Islet of Langerhans (tissue), 1 donor: ENCODE measurements at regions not wholly inside any gene's neighbourhood (a gene's known extent, or its start where the extent isn't known, plus 50 kb on each side); places are given as distances from the start of the nearest gene placed in this dataset.

ENCODE experiments used
- FAIRE-seq: peaks from one replicate; lab custom pipeline; 2011; peaks lifted over from hg19 to GRCh38; lab: Jason Lieb, UNC

DNA sequence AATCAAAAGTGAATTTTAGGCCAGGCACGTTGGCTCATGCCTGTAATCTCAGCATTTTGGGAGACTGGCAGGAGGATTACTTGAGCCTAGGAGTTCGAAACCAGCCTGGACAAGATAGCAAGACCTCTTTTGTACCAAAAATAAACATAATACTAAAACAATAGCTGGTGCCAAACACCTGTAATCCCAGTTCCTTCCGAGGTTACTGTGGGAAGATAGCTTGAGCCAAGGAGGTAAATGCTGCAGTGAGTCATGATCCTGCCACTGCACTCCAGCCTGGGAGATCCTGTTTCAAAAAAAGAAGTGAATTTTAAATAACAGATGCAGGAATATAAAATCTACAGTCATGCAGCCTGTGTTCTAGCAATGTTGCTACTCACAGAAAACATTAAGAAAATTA lies 488.3 kb downstream of the PPARGC1A start:
- FAIRE-seq, result no peak

DNA sequence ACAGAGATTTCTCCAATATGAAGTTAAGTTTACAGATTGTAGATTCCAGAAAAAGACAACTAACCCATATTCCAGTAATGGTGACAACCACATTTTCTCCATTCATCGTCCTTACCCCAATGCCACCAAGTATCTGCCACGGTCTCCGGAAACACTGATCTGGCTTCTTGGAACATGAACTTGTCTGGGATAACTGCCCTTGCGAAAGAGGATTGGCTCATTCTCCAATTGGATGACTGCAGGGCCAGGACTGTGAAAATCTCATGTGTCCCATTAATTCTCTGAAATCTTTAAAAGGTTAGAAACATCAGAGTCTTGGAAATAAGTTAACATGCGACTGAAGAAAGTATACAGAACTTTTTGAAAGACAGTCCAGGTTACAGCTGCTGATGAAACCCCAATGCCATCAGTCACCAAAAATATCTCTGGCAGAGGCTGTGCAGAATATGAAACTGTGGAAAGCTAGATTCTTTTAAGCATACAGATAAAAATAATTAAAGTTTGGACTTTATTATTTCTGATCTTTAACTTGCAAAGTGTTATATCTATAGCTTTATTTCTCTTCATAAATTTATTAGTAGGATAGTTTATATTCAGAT lies 496.9 kb downstream of the PPARGC1A start:
- FAIRE-seq, result no peak

DNA sequence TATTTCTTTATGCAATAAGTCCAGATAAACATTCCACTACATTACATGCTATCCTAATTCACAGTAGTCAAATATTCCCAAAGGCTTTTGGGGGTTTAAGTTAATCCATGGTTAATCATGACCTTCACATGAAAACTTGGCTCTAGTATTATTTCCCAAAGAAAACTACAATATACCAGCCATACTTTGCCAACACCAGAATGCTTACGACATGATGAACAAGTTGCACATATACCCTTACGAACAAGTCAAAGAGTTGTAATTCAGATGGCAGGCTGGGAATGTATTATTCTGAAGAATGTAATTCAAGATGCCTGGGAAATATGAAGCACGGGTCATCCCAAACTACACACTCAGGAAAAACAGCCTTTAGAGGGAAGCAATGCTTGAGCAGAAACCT lies 499.6 kb downstream of the PPARGC1A start:
- FAIRE-seq, result no peak

DNA sequence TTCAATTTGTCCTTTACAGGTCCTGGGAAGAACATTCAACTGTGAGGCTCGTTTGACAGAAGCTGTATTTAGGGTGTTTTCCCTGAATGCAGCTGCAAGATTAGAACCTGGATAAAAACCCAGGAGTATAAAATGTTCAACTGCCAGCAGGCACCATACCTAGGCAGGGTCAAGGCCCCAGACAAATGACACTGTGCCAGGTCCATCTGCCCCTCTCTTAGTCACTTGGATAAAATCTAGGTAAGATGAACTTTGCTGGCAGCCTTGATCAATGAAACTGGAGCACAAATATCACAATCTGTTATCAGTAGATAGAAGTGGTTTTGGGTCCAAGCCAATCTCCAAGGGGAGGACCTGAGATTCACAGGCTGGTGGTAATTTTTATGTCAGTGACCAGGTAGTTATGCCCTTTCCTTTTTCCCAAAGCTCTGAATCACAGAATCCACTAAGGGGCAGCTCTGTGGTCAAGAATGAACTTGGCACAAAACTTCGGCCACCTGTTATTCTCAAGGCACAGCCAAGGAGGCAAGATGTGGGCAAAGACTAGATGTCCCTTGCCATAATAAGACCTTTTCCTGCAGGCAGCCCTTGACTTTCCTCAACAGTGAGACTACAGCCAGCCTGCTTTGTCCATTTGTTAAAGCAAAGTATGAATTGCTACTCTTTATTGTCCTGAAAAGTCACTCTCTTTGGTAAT lies 501.0 kb downstream of the PPARGC1A start:
- FAIRE-seq, result no peak

DNA sequence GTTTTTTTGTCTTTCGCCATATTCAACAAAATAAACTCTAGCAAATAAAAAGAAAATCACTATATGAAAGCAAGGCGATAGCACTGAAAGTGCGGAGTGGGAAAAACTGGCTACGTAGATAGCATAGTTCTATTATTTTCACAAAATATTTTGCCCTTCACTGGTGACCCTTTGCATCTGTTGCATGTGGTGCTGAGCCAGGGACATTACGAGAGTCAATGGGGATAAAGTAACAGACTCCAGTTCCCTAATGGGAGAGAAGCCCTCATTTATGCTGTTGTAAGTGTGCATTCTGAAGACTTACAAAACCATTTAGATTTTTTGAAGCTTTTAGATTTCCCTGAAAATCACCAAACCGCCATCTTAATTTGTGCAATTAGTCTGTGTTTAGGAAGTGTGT lies 501.6 kb downstream of the PPARGC1A start:
- no peak for FAIRE-seq

DNA sequence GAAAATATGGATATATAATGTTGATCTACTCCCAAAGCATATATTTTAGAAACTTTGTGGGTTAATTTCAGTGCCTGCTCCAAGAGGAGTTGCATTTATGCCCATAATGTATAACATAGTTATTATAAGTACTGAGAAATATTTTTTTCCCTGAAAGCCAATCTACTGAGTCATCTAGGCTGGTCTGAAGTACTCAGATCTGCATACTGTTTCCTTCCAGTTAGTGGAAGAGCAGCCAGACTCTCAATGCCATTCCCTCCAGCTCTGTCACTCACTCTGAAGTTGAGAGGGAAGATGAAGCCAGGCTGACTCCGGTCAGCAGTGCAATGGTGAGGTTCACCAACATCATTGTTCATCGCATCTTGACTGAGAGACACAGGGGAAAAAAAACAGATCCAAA lies 505.1 kb downstream of the PPARGC1A start:
- FAIRE-seq, result no peak

DNA sequence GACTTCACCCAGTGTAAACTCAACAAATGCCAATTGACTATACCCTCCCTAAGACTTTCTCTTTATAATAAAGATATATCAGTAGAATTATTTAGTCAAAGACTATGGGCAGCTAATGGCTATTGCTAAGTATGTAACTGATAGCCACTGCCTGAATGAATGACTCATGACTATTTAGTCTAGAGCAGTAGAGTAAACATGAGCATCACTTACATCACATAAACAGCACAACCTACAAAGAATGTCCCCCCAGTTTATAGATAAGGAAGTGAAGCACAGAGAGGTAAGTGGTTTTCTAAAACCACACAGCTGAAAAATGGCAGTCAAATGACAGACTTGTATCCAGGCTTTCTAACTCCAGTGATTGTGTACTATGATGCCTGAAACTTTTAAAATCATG lies 507.0 kb downstream of the PPARGC1A start:
- FAIRE-seq, result no peak

DNA sequence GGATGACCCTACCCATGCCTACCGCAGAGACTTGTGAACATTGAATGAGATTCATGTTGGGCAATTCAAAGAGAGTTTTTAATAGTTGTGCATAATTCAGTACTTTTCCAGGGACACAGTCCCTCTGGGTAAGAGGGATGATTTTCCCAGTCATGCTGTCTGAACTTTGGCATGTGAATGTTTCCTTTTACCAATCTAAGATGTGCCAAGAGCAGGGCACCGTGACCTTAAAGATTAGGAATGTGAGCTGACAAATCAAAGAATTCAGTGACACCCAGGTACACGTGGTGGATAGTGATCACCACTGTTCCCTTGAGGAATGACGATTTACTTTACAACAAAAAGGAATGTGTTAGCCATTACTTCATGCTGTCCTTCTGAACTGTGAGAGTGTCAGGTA lies 515.6 kb downstream of the PPARGC1A start:
- no peak for FAIRE-seq

DNA sequence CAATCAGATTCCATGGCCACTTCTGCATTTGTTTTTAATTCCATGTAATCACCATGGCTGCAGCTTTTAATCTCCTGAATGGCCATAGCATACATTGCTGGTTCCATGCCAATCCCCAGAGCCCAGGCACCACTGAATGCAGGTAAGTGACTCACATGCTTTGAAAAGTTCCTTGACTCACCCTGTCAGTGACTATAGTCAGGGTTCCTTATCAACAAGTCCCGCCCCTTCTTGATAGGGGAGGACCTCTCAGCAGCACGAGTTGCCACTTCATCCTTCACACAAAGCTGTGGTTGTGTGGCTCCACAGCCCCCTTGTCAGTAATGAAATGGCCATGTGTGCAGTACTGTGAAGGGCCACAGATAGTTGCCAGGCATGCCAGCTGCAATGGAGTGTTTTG lies 516.6 kb downstream of the PPARGC1A start:
- no peak for FAIRE-seq

DNA sequence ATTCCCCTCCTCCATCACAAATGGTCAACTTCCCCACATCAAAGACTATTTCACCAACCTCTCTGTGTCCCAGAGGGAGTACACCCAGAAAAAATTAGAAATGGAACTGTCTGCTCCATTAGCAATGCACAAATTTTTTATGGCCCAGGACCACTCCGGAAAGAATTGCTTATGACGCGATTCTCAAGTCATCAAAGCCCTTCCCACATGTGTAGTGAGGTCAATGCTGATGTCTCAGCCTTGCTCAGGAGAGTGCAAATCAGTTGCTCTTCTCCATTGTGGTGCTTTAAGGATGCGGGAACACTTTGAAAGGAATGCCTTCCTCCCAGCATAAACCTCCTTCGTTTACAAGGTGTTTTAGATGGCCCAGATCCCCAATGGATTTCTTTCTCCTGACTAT lies 518.3 kb downstream of the PPARGC1A start:
- FAIRE-seq, result no peak

DNA sequence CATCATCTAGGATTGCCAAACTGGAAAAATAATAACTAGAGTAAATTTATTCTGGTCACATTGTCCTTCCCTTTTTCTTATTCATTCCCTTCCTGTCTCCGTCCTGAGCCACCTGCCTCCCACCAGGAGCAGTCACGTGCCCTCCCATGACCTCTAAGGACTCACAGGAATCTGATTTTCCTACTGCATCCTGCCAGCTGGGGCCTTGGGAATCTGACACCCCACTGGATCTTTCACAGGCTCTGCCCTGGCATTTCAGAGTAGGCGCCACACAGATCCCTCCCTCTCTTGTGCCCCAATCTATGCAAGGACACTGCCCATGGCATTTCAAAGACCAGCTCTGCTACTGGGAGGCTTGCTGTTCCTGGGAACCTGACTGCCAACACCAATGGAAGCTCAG lies 520.5 kb downstream of the PPARGC1A start:
- FAIRE-seq, result no peak

DNA sequence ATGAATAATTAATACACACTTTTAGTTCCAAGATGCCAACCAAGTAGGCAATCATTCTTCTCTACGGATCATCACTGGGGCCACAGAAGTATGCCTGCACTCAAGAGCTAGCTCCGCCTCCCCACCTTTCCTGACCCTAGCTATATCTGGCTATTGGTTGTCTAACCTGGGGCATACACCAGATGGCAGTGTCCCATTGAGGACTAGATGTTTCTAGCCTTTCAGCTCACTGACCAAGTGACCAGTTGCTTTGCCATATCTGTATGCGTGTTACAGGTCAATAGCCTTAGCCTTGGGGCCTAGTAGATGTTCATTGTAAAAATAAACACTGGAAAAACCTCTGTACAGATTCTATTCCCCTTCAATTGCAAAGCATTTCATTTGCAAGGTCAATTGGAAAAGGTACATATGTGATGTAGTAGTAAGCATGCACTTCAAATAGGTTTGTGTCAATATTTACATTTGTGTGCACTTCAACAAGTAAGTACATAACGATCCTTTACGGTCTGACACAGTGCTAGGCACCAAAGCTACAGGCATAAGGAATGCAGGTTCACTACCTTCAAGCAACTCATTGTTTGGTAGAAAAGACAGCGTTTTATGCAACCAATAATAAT lies 521.7 kb downstream of the PPARGC1A start:
- FAIRE-seq, result no peak

DNA sequence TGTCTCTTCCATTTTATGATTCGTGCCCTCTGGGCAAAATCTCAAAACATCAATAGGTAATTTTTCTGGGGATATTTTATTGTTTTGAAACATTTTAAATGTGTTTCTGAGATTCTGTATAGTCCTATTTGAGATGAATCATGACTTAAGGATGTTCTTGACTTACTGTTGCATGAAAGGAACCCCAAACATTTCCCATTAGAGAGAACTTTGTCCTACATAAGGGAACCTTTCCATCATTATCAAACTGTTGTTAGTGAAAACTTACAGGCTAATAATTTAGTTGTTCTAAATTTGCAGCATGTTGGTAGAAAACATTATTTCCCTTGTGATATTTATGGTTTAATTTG lies 523.3 kb downstream of the PPARGC1A start:
- FAIRE-seq, result no peak

DNA sequence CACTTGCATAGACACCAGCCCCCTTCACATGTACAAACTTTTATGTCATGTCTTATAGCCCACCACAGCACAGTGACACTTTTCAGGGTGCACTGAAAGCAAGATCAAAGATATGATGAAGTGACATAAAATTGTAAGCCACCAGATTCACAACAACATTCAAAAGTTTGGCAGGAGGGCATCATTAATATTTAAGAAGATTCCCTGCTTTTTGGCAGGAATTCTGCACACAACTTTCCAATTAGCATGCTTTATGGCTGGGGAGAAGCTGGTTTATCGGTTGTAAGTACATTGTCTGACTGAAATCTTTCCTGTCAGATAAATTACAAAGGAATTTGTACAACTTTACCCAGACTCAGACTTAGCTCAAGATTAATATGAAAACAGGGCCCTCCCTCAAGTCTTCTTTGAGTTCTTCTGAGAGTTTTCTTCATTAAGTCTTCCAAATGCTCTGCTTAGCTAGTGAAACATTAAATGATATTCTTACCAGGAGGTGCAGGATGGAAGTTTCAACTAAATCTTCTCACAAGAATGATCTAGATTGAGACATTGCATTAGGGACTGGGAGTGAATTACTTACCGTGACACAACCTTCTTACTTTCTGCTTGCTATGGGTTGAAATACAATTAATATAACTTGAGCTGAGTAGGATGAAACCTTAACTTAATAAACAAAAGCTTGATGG lies 523.8 kb downstream of the PPARGC1A start:
- no peak for FAIRE-seq

DNA sequence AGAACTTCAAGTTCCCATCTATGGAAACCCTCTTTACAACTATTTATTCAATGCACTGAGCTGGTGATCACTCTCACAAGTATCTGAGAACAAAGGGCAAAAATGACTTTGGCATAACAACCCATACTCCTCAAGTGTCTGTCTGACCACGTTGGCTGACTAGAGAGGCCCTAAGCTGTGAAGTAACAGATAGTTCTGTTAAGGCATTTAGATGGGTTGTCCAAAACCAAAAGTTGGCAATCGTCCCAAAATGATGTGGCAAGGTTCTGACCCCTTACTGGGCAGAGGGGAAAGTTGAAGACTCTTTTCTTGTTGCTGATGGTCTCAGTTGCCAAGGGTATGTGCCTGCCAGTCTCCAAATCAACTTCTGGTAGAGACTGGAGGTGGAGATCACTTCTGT lies 524.8 kb downstream of the PPARGC1A start:
- no peak for FAIRE-seq

DNA sequence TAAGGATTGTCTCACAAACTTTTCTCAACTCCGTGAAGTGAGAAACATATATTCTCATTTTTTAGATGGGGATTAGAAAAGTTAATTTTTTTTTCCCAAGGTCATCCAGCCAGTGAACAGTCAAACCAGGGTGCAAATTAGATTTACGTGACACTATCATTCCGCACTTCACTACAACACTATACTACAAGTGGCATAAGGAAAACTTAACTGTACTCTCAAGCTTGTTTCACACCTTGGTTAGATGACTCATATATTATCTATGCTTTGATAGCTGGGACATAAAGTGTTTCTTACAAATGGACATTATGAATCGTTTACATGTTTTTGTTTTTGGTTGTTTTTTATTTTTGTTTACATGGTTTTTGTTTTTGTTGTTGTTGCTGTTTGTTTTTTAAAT lies 525.7 kb downstream of the PPARGC1A start:
- FAIRE-seq, result no peak

DNA sequence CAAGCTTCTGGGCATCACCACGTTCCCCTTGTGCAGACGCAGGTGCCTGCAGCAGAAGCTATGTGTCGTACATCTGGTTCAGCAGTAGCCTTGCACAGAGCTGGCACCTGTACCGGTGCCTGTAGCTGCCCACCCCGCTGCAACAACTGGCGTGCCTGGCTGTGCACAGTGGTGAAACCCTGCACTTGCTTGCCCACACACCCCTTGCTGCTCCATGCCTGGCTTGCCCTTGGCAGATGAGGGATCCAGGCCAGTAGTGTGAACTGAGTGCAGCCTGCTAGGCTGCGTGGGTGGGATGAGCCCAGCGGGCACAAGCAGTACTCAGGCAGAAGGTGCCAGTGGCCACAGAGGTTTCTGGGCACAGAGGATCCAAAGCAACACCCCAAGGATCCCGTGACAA lies 528.4 kb downstream of the PPARGC1A start:
- no peak for FAIRE-seq

DNA sequence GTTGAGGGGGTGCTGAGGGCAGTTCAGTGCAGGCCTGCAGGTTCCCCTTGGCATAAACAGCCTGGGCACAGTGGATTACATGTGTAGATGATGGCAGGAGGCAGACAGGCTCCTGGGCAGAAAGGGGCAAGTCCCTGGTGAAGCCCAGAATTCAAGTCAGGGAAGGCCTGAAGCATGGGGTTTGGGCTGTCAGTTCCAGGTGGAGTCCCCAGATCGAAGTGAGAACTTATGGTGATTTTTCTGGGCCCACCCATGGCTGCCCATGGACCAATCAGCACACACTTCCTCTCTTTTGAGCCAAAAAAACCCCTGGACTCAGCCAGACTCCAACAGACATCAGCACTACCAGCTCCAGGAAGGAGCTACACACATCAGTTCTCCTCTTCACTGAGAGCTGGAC lies 529.1 kb downstream of the PPARGC1A start:
- no peak for FAIRE-seq

DNA sequence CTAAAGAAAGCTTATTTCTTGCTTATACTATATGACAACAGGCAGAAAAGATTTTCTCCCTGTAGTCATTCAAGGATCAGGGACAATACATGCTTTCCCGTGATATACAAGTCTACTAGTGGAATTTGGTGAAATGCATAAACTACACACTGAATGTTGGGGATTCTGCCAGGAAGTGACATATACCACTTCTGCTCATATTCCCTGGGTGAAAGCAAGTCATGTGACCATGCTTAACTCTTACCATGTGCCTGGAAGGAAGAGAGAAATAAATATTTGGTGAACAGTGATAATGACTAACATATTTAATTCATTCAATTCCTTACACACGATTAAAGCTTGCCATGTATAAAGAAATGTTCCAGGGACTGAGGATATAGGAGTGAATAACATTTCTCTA lies 534.6 kb downstream of the PPARGC1A start:
- no peak for FAIRE-seq

DNA sequence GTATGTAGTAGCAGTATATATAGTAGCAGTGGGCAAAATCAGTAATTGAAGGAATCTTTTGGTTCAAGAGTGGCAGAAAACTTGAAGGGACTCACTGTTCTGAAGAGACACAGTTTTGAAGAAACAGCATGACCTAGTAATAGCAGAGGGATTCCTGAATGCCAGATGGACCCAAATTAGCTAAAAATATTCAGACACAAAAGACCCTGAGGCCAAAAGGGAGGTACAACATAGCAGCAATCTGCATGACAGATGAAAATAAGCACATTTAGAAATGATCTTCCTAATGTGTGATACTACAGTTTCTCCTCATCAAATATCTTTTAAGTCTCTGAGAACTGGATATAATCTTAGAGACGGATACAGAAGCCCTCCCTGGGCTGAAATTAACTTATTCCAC lies 536.6 kb downstream of the PPARGC1A start:
- FAIRE-seq, result no peak

DNA sequence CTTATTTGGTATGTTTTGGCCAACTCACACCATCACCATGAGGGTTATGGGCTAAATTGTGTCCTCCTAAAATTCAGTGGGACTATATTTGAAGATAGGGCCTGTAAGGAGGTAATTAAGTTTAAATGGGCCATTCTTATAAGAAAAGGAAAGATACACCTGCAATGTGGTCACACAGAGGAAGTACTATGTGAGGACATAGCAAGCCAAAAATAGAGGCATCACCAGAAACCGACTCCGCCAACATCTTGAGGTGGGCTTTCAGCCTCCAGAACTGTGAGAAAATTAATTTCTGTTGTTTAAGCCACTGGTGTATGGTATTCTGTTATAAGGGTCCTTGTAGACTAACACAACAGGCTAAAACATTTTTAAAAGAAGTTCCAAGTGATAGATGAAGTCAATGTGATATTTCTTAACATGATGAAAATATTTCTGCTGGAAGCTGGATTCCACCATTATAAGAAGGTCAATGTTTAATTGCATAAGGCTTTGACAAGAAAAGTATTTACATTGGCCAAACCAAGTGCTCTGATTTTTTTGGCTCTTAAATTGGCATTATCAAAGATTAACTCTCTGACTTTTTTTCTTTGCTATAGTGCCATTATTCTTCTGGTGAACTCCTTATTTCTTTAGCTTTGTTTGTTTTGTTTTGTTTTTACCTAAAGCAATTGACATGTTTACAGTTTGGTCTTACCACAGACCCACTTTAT lies 540.9 kb downstream of the PPARGC1A start:
- no peak for FAIRE-seq

DNA sequence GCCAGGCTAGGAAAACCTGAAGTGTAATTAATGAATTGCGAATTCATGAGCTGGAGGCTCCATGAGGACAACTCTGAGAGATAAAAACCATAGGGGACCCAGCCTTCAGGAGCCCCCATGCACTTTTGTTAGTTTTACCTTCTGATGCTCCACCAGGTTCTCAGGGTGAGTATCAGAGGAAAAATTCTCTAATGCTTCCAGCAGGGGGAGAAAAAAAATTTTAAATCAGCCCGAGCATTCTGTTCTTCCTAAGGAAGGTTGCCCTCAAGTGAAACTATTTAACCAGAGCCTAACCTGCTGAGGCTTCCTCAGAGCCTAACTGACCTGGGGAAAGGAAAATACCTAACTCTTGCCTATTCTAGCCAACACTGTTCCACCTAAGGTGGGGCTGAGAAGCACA lies 552.6 kb downstream of the PPARGC1A start:
- FAIRE-seq, result no peak
